ENCODE measurements at regions not wholly inside any gene's neighbourhood (a gene's known extent, or its start where the extent isn't known, plus 50 kb on each side); places are given as distances from the start of the nearest gene placed in this dataset.
A peak's percentile ranks its signal among the peaks of the same experiment; 100 is the strongest.

GRCh38 chr9:4430432-4431261 is 59.6 kb upstream of the SLC1A1 start:
- peaks cover 0 to 1% (median 0%) of the 10 kb centered on the region in 3 donors for H3K27me3 Mint-ChIP-seq (ENCODE audit: low read depth in 3 of 3)
- H3K4me3 Mint-ChIP-seq = no peak overlapping the region
- no peaks in the 10 kb centered on the region for H3K27me3 ChIP-seq (ENCODE audit: control insufficient read depth in 2 of 2, insufficient read depth in 2 of 2, low read length in 2 of 2)
- H3K27ac ChIP-seq (ENCODE audit: low read depth in 1 of 2, low read length in 2 of 2) = peak overlapping the region in 1 of 2 donors; percentile 26
- peak in 2 of 3 donors; percentile 29 to 37 for DNase-seq
- no peak overlapping the region for H2AFZ ChIP-seq (ENCODE audit: insufficient read depth, low read depth, low read length, poor library complexity, severe bottlenecking)
- peaks cover 13 to 20% of the 10 kb centered on the region in 2 donors for H3K4me1 ChIP-seq (ENCODE audit: control insufficient read depth in 1 of 2, insufficient read depth in 2 of 2, low read length in 2 of 2)
- WGBS (ENCODE audit: insufficient coverage) = 83% methylated on average over 1 of the region's 3 CpGs
- no peaks in the 10 kb centered on the region for H3K36me3 ChIP-seq (replicated peaks in 1 of 2; ENCODE audit: control insufficient read depth in 1 of 2, insufficient read depth in 2 of 2, low read length in 2 of 2)
- no peak overlapping the region for H3K9ac ChIP-seq (ENCODE audit: insufficient read depth, low read length, poor library complexity, severe bottlenecking)
- intact Hi-C loops (cut with micrococcal nuclease) = no loop called here
- no peak overlapping the region for H3K4me2 ChIP-seq (replicated peaks; ENCODE audit: extremely low read depth, low read length, poor library complexity, severe bottlenecking)
- peaks cover 25% of the 10 kb centered on the region for H3K4me1 Mint-ChIP-seq
- no peaks in the 10 kb centered on the region for H3K79me2 ChIP-seq (ENCODE audit: insufficient read depth, low read length)
- H3K9me3 ChIP-seq (replicated peaks in 1 of 2; ENCODE audit: control insufficient read depth in 1 of 2, insufficient read depth in 1 of 2, low read length in 2 of 2) = no peaks in the 10 kb centered on the region
- no peaks in the 10 kb centered on the region for H4K20me1 ChIP-seq (ENCODE audit: insufficient read depth, low read length)
- no peak overlapping the region for H3K27ac Mint-ChIP-seq
- peaks cover 0 to 1% (median 0%) of the 10 kb centered on the region in 7 donors for H3K9me3 Mint-ChIP-seq
- H3K4me3 ChIP-seq (replicated peaks in 1 of 3; ENCODE audit: low read depth in 2 of 3, low read length in 3 of 3) = no peak overlapping the region
- no peaks in the 10 kb centered on the region for H3K36me3 Mint-ChIP-seq
- TF ChIP-seq CTCF (IDR thresholded peaks at IDR 0.05) = no peak

GRCh38 chr9:4425319-4426045 is 64.8 kb upstream of the SLC1A1 start:
- H2AFZ ChIP-seq (ENCODE audit: insufficient read depth, low read depth, low read length, poor library complexity, severe bottlenecking) = no peak overlapping the region
- Mint-ChIP-seq H3K4me1 (peaks cover 13% of the 10 kb centered on the region), H3K4me3 (no peak overlapping the region), H3K36me3 (no peaks in the 10 kb centered on the region), H3K9me3 (no peaks in the 10 kb centered on the region), H3K27me3 (ENCODE audit: low read depth in 3 of 3) (peaks cover 3 to 5% (median 3%) of the 10 kb centered on the region in 3 donors), H3K27ac (peak overlapping the region in 3 of 7 donors; percentile 18 to 43 (median 36))
- no peak overlapping the region for H3K27ac ChIP-seq (ENCODE audit: low read depth in 1 of 2, low read length in 2 of 2)
- no peaks in the 10 kb centered on the region for H3K27me3 ChIP-seq (ENCODE audit: control insufficient read depth in 2 of 2, insufficient read depth in 2 of 2, low read length in 2 of 2)
- no peaks in the 10 kb centered on the region for H3K9me3 ChIP-seq (replicated peaks in 1 of 2; ENCODE audit: control insufficient read depth in 1 of 2, insufficient read depth in 1 of 2, low read length in 2 of 2)
- TF ChIP-seq CTCF (IDR thresholded peaks at IDR 0.05) = no peak
- H3K36me3 ChIP-seq (replicated peaks in 1 of 2; ENCODE audit: control insufficient read depth in 1 of 2, insufficient read depth in 2 of 2, low read length in 2 of 2) = no peaks in the 10 kb centered on the region
- no peak overlapping the region for H3K9ac ChIP-seq (ENCODE audit: insufficient read depth, low read length, poor library complexity, severe bottlenecking)
- no peak for DNase-seq
- H3K4me2 ChIP-seq (replicated peaks; ENCODE audit: extremely low read depth, low read length, poor library complexity, severe bottlenecking) = no peak overlapping the region
- WGBS (ENCODE audit: insufficient coverage) = 95% methylated on average over 4 of the region's 4 CpGs
- no peaks in the 10 kb centered on the region for H3K79me2 ChIP-seq (ENCODE audit: insufficient read depth, low read length)
- H3K4me1 ChIP-seq (ENCODE audit: control insufficient read depth in 1 of 2, insufficient read depth in 2 of 2, low read length in 2 of 2) = peaks cover 6 to 11% of the 10 kb centered on the region in 2 donors
- intact Hi-C loops (cut with micrococcal nuclease) = no loop called here
- H3K4me3 ChIP-seq (replicated peaks in 1 of 3; ENCODE audit: low read depth in 2 of 3, low read length in 3 of 3) = no peak overlapping the region
- no peaks in the 10 kb centered on the region for H4K20me1 ChIP-seq (ENCODE audit: insufficient read depth, low read length)

All from CD14-positive monocyte (primary cell).